ENCODE measurements at regions not wholly inside any gene's neighbourhood (a gene's known extent, or its start where the extent isn't known, plus 50 kb on each side); places are given as distances from the start of the nearest gene placed in this dataset.

DNA sequence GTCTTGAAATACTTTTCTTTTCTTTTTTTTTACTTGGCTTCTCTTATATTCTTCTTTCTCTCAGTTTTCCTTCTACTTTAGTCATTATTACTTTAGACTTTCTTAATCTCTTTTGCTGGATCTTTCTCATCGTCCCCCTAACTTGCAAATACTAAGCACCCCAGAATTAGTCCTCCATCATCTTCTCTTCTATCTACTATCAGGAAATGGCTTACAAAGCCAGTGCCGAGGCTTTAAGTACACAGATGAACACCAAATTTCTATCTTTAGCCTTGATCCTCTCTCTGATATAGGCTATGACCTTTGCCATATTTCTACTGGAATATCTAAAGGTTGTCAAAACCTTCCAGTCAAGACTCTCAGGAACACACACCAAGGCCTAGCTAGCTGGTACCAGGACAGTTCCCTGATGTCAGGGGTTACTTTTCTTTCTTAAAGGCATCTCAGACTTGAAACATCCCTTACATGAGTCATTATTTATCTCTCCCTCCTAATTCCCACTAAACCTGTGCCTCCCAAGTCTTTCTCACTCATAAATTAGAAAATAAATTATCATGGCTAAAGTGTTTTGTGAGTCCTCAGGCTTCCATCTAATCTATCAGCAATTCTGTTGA is 278.6 kb upstream of the TCF21 start:
- TF ChIP-seq CTCF (IDR thresholded peaks at IDR 0.05; ENCODE audit: control insufficient read depth, insufficient read depth, low read depth, low read length, missing control alignments), result no peak
- no peak overlapping the region for H3K4me3 ChIP-seq (ENCODE audit: control insufficient read depth, low read depth, low read length)
- no peak for DNase-seq (ENCODE audit: low read depth)

GRCh38 chr6:133610971-133611370 is 277.9 kb upstream of the TCF21 start:
- H3K4me3 ChIP-seq (ENCODE audit: control insufficient read depth, low read depth, low read length), result no peak overlapping the region
- TF ChIP-seq CTCF (IDR thresholded peaks at IDR 0.05; ENCODE audit: control insufficient read depth, insufficient read depth, low read depth, low read length, missing control alignments), result no peak
- DNase-seq (ENCODE audit: low read depth), result no peak

GRCh38 chr6:133612459-133612858 is 276.5 kb upstream of the TCF21 start:
- no peak for DNase-seq (ENCODE audit: low read depth)
- no peak for TF ChIP-seq CTCF (IDR thresholded peaks at IDR 0.05; ENCODE audit: control insufficient read depth, insufficient read depth, low read depth, low read length, missing control alignments)

DNA sequence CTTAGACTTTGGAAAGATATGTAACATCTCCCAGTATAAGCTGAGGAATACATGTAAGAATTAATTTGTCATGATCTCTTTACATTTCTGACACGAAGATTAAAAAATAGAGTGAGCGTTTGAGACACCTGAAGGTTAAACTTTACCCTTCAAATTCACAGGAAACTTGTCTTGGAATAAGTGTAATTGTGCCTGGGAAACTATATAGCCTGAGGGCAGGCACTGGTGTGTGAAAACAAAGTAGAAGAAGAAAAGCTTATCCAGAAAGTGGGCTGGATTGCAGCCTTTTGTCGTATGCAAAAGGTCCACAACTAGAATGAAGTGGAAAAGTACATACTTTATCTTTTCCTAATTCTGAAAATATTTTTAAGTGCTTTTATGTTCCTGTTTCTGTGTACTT is 275.7 kb upstream of the TCF21 start:
- no peak for DNase-seq (ENCODE audit: low read depth)
- no peak overlapping the region for H3K4me3 ChIP-seq (ENCODE audit: control insufficient read depth, low read depth, low read length)
- TF ChIP-seq CTCF (IDR thresholded peaks at IDR 0.05; ENCODE audit: control insufficient read depth, insufficient read depth, low read depth, low read length, missing control alignments), result no peak

More at GRCh38 chr6:133612459-133612858, 276.5 kb upstream of the TCF21 start:
- no peak overlapping the region for H3K4me3 ChIP-seq (ENCODE audit: control insufficient read depth, low read depth, low read length)

- no peak for DNase-seq (ENCODE audit: low read depth)
- no peak for TF ChIP-seq CTCF (IDR thresholded peaks at IDR 0.05; ENCODE audit: control insufficient read depth, insufficient read depth, low read depth, low read length, missing control alignments)
These were observed 267.2 kb upstream of the TCF21 start for GRCh38 chr6:133621751-133622150.

GRCh38 chr6:133623065-133623464 is 265.8 kb upstream of the TCF21 start:
- H3K4me3 ChIP-seq (ENCODE audit: control insufficient read depth, low read depth, low read length), result no peak overlapping the region
- no peak for DNase-seq (ENCODE audit: low read depth)
- no peak for TF ChIP-seq CTCF (IDR thresholded peaks at IDR 0.05; ENCODE audit: control insufficient read depth, insufficient read depth, low read depth, low read length, missing control alignments)

More at GRCh38 chr6:133621751-133622150, 267.2 kb upstream of the TCF21 start:
- no peak overlapping the region for H3K4me3 ChIP-seq (ENCODE audit: control insufficient read depth, low read depth, low read length)

All from AG09309 (cell line).